M059J (cell line): ENCODE measurements at regions not wholly inside any gene's neighbourhood (a gene's known extent, or its start where the extent isn't known, plus 50 kb on each side); places are given as distances from the start of the nearest gene placed in this dataset.
A peak's percentile ranks its signal among the peaks of the same experiment; 100 is the strongest.
"Not testable (repeated sequence)": the region's sequence is repeated elsewhere in the genome, so short reads cannot be mapped to it uniquely, and the experiment has no call there.

Experiments
- DNase-seq: peaks from one replicate; pipeline ENCODE4 v3.0.0-alpha.2; 2012; ENCODE audit warnings: low read depth

DNA sequence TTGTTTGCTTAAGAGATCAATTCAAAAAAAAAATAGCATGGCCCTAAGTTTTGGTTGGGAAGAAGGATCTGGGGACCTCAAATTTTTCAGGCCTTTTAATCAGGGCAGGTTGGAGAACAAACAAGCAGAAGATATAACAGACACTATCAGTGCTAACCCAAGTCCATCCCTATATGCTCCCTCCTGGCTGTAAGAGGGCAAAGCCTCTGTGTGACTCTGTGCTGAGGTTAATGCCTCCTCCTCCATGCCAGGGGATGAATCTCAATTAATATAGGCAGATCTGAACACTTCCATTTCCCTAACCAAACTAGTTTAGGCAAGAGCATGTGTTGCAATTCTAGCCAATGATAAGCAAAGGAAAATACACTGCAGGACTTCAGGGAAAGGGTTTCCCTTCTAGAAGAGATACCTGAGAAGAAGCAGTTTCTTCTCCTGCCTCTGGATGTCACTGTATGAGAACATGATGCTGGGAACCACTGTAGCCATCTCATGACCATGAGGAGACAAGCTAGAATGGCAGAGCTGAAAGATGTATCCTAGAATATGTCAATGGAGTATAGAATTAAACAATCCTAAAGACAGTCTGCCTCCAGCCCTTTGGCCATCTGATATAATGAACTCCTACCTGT lies 76.0 kb downstream of the CHD9NB start:
- DNase-seq = peak; percentile 29

DNA sequence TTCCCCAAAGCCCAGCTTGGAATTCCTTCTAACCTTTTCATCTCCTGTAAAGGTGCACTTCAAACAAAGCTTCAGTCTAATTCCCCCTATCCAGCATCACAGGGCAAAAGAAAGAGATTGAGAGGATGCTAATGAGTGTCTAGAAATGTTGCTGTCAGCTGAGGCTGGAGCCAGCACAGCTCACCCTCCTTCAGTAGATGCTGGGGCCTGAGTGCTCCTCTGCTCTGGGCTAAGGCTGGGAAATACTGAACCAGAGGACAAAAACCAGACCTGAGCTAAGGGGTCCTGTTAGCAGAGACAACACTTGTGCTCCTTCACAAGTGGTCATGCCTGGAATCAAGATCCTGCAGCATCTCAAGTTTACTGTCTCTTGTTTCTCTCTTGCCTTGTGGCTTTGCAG lies 85.0 kb downstream of the CHD9NB start:
- no peak for DNase-seq

GRCh38 chr16:52964290-52964689 lies 88.4 kb downstream of the CHD9NB start:
- peak; percentile 1 for DNase-seq

- no peak for DNase-seq
Measured at GRCh38 chr16:52963855-52964242, 88.8 kb downstream of the CHD9NB start.

- DNase-seq = no peak
Measured at GRCh38 chr16:52963212-52963854, 89.4 kb downstream of the CHD9NB start.

- no peak for DNase-seq
Measured at GRCh38 chr16:52958951-52959350, 93.7 kb downstream of the CHD9NB start.

GRCh38 chr16:52957199-52957598 lies 95.5 kb downstream of the CHD9NB start:
- DNase-seq = no peak

DNA sequence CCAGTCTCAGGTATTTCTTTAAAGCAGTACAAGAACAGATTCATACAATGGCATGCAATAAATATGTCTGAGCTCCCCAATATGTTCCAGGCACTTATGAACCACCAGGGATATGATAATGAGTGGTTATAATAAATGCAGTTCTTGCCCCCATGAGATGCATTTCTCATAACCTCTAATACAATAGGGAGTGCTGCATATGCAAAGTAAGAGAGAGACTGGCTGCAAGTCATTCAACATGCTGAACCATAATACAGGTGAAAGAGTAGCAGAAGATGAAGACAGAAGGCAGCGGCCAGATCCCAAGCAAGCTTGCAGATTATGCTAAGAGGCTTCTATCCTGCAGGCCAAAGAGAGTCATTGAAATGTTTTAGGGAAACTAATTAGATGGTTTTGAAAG lies 96.7 kb downstream of the CHD9NB start:
- no peak for DNase-seq

GRCh38 chr16:52953215-52953614 lies 99.5 kb downstream of the CHD9NB start:
- no peak for DNase-seq

DNA sequence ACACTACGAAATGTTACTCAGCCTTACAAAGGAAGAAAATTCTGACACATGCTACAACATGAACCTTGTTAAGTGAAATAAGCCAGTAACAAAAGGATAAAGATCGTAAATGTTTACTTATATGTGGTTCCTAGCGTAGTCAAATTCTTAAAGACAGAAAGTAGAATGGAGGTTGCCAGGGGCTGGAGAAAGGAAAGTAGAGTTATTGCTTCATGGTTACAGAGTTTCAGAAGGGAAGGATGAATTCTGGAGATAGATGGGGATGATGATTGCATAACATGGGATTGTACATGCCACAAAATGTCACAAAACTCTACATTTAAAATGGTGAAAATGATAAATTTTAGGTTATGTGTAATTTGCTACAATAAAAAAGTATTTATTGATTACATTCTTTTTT lies 103.8 kb downstream of the CHD9NB start:
- no peak for DNase-seq

- no peak for DNase-seq
Measured at GRCh38 chr16:52932321-52932720, 120.4 kb downstream of the CHD9NB start.

DNA sequence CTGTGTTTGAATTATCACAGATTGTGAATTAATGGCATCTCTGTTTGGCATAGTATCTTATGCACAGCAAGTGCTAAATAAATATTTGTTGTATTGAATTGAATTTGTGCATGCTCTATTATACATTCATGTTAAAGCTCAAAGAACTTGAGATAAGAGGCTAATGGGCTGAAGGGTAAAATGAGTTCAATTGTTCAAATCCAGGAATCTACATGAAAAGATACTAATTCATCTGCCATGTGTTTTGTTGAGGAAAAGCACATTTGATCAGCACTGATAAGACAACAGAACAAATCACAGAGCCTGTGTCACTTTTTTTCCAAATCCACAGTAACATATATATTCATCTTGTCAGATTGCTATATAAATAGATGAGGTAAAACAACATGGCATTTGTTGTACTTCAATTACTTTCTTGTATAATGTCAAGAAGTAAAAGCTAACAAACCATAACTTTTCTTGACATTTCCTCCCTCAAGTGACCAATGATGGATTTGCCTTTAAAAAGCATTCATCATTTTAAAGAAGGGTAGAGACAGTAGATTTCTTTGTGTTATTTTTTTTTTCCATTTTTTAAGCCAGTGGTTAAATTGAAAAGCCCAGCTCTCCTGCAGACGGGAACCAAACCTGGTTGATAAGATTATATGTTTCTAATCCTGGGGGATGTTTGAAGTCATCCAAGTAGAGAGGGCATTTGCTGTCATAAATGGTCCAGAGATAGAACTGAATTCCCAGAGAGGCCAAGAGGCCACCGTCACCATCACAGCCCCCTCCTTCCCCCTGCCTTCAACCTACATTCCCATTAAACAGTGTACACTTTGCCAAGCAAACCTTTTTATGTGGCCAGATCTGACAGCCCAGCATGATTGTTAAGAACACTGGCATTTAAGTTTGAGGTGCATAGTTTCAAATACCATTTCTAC lies 123.0 kb downstream of the CHD9NB start:
- no peak for DNase-seq

- DNase-seq = no peak
Measured at GRCh38 chr16:52928955-52929354, 123.7 kb downstream of the CHD9NB start.

DNA sequence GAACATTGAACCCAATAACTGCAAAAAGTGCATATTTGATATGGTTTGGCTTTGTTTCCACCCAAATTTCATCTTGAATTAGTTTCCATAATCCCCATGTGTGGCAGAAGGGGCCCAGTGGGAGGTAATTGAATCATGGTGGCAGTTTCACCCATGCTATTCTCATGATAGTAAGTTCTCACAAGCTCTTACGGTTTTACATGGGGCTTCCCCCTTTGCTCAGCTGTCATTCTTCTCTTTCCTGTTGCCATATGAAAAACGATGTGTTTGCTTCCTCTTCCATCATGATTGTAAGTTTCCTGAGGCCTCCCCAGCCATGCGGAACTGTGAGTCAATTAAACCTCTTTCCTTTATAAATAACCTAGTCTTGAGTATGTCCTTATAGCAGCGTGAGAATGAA lies 127.6 kb downstream of the CHD9NB start:
- no peak for DNase-seq

GRCh38 chr16:52924162-52924561 lies 128.5 kb downstream of the CHD9NB start:
- DNase-seq = no peak

GRCh38 chr16:52921104-52921503 lies 131.6 kb downstream of the CHD9NB start:
- DNase-seq = no peak

- no peak for DNase-seq
Measured at GRCh38 chr16:52920331-52920730, 132.4 kb downstream of the CHD9NB start.

- DNase-seq = no peak
Measured at GRCh38 chr16:52914428-52914827, 138.3 kb downstream of the CHD9NB start.

DNA sequence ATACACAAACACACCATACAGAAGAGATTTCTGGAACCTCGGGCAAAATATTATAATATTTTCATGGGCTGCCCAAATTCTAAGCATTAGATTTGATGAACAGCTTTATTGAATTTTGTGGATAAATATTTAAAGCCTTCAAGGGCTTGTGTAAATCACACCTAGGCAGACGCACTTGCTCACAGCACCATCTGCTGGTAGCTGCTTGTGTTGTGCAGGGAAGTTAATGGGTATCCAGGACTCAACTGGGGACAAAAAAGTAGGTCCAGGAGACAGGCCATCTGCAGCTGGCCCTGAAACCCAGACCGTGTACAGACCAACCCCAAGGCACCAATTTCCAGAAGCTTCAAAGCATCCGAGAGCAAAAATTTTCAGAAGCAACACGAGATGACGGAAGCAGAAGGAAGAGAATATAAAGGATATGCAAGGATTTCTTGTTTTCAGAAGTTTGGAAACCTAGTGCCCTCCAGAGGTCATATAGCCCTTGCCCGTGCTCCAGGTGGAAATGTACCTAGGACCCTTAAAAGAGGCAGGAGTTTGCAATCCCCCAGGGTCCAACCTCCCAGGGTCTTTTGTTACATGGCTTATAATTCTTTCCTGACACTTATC lies 140.0 kb downstream of the CHD9NB start:
- DNase-seq = peak; percentile 61

- not testable (repeated sequence) for DNase-seq
Measured at GRCh38 chr16:52908057-52908456, 144.6 kb downstream of the CHD9NB start.

GRCh38 chr16:52906281-52906680 lies 146.4 kb downstream of the CHD9NB start:
- DNase-seq = peak; percentile 22

GRCh38 chr16:52896478-52897164 lies 156.1 kb downstream of the CHD9NB start:
- DNase-seq = no peak
